ENCODE measurements at regions not wholly inside any gene's neighbourhood (a gene's known extent, or its start where the extent isn't known, plus 50 kb on each side); places are given as distances from the start of the nearest gene placed in this dataset.

- no peak for TF ChIP-seq CTCF (IDR thresholded peaks at IDR 0.05; ENCODE audit: poor library complexity)
- no peak for TF ChIP-seq EZH2 (IDR thresholded peaks at IDR 0.05; ENCODE audit: borderline replicate concordance)
- TF ChIP-seq EZH2phosphoT487 (IDR thresholded peaks at IDR 0.05; ENCODE audit: low read depth, severe bottlenecking, unreplicated experiment): no peak
Measured at GRCh38 chr6:140370976-140371870, 996.8 kb upstream of the CITED2 start.

Data from hepatocyte (in vitro differentiated cells).